ENCODE measurements at regions not wholly inside any gene's neighbourhood (a gene's known extent, or its start where the extent isn't known, plus 50 kb on each side); places are given as distances from the start of the nearest gene placed in this dataset.
"Not testable (repeated sequence)": the region's sequence is repeated elsewhere in the genome, so short reads cannot be mapped to it uniquely, and the experiment has no call there.

DNA sequence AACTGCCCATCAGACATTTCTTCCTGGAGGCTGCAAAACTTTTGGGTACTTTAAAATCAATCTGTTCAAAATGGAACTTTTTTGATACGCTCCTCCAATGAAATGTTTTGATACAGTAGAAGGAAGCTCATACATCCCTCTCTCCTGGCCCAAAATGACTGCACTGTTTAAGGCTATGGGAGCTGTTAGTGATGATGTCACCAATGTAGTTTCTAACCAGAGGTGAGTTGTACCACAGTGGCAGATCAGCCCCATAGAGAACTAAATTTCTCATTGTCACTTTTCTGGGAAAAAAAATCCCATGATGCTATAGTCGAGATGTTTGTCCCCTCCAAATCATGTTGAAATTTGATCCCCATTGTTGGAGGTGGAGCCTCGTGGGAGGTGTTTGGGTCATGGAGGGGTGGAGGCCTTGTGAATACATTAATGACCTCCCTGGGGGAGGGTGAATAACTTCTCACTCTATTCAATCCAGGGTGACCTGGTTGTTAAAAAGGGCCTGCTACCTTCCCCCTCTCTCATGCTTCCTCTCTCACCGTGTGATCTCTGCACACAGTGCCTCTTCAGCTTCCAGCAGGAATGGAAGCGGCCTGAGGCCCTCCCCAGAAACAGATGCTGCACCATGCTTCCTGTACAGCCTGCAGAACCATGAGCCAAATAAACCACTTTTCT, 117.4 kb upstream of the NPAS2 start:
- DNase-seq (ENCODE audit: low spot score) = no peak
- FAIRE-seq = no peak

DNA sequence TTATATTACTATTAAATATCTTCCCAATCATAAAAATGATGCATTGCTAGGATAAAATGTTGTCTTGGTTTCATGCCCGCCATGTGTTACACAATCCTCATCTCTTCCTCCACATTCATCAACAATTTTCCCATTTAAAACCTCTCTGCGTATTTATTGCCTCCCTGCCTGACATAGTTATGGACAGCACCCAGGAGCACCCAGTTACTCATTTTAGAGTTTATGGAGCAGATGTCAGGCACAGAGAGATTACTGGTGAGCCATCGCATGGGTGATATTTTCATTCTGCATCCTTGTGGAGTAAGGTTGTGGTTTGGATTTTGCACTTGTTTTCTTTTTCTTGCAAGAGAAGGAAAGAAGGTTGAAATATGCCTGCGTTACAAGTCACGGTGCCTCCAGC, 116.7 kb upstream of the NPAS2 start:
- DNase-seq (ENCODE audit: low spot score) (no peak), FAIRE-seq (no peak)

DNA sequence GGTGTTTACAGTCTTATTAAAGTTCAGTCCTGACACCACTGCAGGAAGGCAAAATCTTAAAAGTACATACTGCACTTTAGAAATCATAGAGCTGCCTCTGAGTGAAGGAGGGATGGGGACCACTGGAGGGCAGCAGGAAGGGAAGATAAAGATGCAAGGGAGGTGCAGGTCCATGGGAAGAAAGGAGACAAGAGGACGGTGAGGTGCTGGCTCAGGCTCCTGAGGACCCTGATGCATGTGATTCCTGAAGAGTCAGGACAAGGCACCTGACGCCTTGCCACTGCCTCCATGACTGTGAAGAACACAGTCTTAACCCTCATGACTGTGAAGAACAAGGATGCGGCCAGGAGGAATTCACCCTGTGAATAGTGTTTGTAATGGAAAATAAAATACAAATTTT, 116.2 kb upstream of the NPAS2 start:
- DNase-seq (ENCODE audit: low spot score) (no peak), FAIRE-seq (no peak)

DNA sequence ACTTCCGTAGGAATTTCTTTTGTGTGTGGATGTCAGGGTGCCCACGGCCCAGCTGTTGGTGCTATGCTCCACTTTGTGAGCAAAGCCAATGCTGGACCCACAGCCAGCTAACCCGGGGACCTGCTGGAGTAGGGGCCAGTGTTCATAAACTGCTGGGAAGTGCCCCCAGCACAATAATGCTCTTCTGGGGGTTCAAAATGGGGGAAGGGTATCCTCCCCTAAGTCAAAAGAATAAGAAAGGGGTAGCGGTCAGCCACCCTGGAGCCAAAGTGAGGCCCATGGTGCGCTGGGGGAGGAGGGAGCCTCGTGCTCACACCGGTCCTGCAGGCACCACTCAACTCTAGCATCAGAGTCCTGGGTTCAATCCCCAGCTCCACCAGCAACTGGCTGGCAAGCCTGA, 115.8 kb upstream of the NPAS2 start:
- FAIRE-seq = no peak

DNA sequence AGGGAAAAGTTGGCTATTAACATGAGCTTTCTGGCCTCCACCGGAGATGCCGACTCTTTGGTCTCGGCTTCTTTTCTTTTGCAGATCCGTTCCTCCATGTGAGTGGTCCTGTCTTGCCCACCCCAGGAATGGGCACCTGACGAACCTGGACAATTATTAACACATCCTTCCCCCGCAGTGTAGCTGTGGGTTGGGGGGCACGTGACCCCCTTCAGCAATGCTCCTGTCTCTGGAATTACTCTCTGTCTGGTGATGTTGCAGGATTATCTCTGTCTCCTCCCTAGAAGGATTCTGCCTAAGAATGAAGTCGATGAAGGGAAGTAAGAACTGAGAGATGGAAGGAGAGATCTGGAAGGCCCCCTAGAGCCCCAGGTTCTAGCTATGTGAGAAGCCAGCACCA, 115.2 kb upstream of the NPAS2 start:
- FAIRE-seq = no peak

More for the DNA sequence above, 115.8 kb upstream of the NPAS2 start:
- DNase-seq (ENCODE audit: low spot score) = no peak

DNA sequence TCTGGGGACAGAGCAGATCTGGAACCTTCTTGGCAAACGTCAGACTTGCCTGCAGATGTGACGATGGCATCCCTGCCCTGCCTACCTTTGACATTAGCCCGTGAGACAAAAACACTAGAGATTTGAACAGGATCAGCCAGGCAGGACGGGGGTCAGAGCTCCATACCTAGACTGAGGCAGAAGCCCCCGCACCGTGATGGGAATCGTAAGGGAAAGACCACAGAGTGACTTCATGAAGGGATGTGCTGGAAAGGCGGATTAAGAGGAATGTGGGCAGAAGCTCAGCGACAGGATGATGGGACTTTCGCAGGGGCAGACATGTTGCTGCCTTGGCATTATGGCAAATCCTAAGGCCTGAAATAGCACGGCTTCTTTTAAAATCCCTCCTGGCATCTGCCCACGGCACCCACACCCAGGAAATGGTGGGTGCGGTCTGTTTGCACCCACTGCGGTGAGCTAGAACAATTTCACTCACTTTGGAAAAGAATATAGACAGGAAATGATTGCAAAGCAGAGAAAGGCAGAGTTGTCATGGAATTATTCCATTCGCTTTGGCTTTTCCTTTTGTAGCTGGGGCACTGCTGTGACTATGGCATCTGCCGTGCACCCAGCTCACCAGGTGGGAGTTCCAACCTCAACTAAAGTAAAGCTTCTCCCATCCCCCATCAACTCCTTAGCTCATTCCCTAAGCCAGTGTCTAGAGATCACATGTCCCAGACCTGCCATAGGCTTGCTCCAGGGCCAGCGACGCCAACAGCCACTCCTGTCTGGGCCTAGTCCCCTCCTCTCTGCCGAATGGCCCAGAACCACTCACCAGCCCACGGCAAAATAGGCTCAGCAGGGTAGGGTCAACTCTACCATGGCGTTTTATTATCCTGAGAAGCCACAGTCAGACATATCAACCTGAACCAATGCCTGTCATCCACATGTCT, 112.7 kb upstream of the NPAS2 start:
- no peak for FAIRE-seq
- no peak for DNase-seq (ENCODE audit: low spot score)

More for the DNA sequence above, 115.2 kb upstream of the NPAS2 start:
- no peak for DNase-seq (ENCODE audit: low spot score)

DNA sequence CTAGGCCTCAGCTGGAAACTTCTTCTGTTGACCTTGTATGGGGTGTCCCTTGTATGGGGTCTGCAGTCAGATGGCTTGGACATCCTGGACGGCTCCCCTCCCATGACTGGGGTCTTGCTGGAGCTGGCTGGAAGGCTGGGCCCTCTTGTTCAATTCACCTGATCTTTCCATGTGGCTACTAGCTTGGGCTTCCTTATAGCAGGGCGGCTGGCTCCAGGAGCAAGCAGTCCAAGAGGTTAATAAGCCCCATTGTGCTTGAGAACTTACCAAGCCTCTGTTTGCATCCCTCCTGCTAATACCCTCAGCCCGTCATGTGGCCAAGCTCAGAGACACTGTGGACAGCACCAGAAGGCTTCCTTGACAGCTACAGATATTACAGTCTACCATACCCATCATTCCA, 111.6 kb upstream of the NPAS2 start:
- FAIRE-seq = no peak
- no peak for DNase-seq (ENCODE audit: low spot score)

DNA sequence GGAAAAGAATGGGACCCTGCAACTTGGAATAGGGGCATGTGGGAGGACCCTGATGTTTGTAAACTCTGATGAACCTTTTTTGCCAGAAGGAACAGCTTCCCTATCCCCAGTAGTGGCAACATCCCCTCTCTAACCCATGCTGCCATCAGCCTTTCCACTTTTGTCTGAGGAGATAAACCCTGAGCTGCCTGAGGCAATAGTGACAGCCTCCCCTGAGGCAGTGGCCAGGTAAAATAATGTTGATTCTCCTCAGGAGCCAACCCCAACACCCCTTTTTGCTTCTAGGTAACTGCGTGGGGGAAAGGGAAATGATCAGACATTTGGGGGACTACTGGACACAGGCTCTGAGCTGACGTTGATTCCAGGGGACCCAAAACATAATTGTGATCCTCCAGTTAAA, 106.8 kb upstream of the NPAS2 start:
- no peak for FAIRE-seq
- DNase-seq (ENCODE audit: low spot score) = no peak

DNA sequence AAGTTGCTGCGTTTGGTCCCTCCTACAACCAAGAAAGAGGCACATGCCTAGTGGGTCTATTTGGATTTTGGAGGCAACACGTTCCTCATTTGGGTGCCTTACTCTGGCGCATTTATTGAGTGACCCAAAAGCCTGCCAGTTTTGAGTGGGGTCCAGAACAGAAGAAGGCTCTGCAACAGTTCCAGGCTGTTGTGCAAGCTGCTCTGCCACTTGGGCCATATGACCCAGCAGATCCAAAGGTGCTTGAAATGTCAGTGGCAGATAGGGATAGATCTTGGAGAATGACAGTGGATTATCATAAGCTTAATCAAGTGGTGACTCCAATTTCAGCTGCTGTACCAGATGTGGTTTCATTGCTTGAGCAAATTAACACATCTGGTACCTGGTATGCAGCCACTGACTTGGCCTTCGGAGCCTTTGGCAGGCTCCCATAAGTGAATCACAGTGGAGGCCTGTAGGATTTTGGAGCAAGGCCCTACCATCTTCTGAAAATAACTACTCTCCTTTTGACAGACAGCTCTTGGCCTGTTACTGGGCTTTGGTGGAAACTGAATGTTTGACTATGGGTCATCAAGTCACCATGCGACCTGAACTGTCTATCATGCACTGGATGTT, 105.4 kb upstream of the NPAS2 start:
- FAIRE-seq; DNase-seq (ENCODE audit: low spot score): not testable (repeated sequence)

DNA sequence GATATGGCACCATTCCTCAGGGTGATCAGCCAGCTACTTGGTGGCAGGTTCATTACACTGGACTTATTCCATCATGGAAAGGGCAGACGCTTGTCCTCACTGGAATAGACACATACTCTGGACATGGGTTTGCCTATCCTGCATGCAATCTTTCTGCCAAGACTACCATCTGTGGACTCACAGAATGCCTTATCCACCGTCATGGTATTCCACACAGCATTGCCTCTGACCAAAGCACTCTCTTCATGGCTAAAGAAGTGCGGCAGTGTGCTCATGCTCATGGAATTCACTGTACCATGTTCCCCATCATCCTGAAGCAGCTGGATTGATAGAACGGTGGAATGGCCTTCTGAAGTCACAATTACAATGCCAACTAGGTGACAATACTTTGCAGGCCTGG, 104.1 kb upstream of the NPAS2 start:
- not testable (repeated sequence) for DNase-seq (ENCODE audit: low spot score); FAIRE-seq

DNA sequence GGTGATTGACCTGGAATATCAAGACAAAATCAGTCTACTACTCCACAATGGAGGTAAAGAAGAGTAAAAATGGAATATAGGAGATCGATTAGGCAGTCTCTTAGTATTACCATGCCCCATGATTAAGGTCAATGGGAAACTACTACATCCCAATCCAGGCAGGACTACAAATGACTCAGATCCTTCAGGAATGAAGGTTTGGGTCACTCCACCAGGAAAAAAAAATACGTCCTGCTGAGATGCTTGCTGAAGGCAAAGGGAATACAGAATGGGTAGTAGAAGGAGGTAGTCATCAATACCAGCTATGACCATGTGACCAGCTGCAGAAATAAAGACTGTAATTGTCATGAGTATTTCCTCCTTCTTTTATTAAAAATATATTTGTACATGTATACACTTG, 103.4 kb upstream of the NPAS2 start:
- FAIRE-seq = no peak
- DNase-seq (ENCODE audit: low spot score) = no peak

DNA sequence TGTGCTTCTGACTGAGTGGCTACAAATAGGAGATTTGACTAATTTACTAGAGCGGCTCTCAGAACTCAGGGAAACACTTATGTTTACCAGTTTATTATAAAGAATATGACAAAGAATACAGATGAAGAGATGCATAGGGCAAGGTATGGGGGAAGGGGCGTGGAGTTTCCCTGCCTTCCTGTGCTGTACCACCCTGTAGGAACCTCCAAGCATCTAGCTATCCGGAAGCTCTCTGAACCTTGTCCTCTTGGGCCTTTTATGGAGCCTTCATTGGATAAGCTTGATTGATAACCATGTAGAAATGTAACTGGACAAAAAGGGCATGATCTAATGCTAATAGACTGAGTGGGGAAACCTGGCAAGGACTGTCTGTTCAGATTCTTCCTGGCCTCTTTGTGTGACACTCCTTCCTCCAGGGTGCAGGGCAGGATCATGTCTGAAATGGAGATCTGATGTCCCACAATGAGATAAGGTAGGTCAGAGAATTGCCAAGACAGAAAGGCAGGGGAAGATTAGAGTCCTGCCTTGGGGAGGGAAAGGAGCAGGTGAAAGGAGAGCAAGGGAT, 101.8 kb upstream of the NPAS2 start:
- no peak for DNase-seq (ENCODE audit: low spot score)
- FAIRE-seq = no peak

DNA sequence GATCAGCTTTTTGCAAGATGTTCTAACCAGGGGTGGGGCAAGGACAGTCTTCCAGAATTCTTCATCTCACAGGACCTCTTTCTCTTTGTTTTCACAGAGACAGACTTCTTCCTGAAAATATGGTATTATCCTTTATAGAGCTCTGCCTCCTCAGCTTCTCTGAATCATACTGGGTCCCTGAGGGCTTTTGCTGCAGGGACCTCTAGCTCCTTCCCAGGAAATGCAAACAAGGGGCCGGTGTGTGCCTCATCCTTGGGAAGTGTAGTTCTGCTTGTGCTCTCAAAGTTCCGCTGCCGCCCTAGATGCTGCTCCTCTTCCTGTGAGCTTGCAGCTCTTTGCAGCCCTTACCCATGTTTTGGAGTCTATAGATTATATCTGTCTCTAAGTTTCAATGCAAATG, 99.5 kb upstream of the NPAS2 start:
- no peak for DNase-seq (ENCODE audit: low spot score)
- no peak for FAIRE-seq

DNA sequence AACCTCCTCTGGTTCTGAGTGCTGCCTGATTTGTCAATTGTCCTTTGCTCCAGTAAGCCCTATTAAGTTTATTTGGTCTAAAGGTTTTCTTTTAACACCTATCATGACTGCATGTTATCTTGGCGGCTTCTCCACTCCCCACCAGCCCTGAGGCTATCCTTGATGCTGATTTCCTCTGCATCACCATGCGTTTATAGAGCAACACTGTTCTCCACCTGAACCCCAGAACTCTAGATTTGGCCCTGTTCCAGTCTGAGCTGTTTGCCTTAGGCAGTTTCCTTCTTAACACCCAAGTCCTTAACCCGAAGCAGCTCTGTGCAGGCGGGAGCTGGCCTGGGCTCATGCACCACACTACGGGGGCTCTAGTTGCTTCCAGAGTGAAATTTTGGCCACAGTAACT, 98.2 kb upstream of the NPAS2 start:
- FAIRE-seq (no peak), DNase-seq (ENCODE audit: low spot score) (no peak)

DNA sequence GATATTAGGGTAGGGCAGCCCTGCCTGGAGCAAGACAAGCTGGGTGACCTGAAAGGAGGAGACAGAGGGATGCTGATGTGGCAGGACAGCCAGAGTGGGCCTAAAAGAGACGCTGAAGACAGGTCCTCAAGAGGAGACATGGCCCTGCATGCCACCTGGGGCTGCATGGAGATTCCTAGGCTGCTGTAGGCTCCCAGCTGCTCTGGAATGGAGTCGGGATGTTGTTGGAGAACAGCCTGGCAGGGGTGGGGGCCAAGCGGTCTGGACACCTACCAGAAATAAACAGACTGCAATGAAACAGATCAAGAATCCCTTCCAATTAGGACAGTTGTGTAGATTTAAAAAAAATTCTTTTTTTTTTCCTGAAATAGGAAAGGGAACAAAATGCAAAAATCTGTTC, 97.8 kb upstream of the NPAS2 start:
- FAIRE-seq (no peak), DNase-seq (ENCODE audit: low spot score) (no peak)

DNA sequence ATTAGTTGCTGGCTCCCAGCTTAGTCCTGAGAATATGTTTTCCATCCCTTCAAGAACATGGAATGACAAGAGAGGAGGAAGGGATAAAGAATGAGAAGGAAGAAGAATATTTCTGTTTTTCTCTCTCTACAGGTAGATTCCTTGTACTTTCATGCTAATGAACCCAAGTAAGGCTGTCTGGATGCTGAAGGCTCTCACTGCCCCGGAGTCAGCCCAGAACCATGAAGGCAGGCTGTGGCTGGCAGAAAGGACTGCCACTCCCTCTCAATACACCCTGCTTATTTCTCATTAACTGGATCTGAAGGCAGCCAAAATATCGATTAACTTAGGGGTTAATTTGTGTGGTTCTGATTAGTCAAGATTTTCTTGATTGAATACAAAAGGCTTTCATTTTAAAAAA, 93.1 kb upstream of the NPAS2 start:
- DNase-seq (ENCODE audit: low spot score) (no peak), FAIRE-seq (no peak)

DNA sequence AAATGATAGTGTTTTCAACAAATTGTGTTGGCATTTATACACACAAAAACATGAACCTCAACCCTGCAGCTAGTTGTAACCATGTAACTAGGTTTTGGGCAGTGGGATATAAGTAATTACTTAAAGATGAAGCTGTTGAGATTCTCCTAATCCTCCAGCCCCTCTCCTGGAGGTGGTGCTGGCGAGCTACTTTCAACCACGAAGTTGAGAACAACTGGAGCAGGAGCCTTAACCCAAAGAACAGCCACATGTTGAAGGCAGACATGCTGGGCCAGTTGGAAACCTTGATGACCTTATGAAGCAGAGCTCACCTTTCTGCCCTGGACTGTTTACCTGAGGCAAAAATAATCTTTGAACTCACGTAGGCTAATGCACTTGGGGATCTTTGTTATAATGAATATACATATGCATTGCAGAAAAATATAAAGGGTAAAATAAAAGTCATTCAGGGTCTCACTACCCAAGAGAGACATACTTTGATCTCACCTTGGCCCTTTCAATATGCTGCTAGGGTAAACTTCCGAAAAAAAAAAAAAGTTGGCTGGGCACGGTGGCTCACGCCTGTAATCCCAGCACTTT, 89.6 kb upstream of the NPAS2 start:
- DNase-seq (ENCODE audit: low spot score) = no peak
- no peak for FAIRE-seq

DNA sequence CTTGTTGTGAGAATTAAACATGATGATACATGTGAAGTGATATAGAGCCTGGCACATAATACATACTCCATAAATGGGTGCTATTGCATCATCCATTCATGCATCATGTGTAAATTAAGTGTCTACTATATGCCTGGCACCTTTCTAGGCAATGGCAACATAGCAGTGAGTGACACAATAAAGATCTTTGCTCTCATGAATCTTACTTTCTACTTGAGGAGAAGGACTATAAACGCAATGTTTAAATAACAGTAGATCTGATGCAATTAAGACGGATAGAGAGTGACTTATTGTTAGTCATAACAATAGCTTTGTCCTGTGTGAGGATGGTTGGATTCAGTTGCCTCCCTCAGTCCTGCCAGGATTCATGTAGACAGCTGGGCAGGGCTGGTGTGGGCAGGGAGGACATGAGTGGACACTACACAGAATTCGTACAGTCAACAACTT, 88.4 kb upstream of the NPAS2 start:
- FAIRE-seq (peak; percentile 65), DNase-seq (ENCODE audit: low spot score) (no peak)

DNA sequence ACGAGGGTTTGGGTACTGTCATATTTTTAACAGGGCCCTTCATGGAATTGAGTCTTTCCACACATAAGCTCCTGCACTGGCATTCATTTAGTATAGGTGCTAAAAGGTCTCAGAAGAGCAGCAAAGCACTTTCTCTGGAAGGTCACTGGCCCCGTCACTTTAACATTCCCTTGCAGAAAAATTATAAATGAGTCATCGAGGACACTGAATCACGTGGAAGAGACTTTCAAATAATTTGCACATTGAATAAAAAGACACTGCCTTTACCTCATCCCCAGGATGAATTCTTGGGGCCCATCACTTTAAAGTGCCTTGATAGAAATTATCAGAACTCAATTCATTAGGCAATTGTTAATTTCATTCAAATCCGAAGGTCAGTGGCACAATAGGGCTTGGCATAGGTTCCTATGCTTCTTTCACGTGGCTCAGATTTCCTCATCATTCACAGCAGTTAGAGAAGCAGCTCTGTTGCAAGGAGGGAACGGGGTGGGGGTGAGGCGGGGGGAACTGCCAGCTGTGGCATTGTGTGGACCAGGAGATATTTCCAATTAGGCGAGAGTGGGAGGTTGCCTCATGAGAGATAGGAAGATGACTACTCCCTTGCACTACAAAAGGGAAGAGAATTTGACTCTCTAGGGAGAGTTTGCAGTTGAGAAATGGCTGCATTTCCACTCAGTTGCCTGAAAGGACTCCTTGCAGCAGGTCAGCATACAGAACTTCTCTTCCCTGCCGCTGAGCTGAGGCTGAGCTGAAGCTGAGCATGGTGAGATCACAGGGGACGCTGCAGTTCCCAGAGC, 86.3 kb upstream of the NPAS2 start:
- FAIRE-seq (peak; percentile 93), DNase-seq (ENCODE audit: low spot score) (peak; percentile 65)

DNA sequence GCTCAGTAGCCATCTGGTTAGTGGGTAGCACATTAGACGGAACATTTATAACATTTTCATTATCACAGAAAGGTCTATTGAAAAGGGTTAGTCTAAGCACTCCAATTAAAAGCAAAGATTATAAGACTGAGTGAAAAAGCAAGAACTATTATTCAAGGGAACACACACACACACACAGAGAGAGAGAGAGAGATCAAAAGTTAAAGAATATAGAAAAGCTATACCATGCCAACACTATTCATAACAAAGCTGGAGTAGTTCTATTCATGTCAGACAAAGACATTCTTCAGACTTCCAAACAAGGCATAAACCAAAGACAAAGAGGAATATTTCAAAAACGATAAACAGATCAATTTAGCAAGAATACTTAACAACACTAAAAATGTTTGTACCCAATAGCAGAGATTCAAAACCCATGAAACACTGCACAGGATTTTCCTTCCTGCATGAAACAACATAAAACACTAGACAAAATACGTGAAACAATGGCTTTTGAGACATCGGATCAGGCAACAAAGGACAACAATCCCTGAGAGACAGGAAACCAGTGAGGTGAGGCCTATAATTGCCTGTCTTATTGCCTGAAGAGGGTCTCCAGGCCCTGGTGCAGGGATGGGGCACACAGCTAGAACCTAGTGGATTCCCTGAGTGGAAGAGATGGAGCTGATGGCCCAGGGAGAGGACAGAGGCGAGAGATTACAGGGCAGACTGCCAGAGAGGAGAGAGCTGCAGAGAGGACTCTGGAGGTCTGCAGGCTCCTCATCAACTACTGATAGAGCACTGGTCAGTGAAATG, 83.6 kb upstream of the NPAS2 start:
- DNase-seq (ENCODE audit: low spot score) (no peak), FAIRE-seq (peak; percentile 42)

Measured in urothelium cell line (cell line).